HG03575 (cell line): ENCODE measurements at regions not wholly inside any gene's neighbourhood (a gene's known extent, or its start where the extent isn't known, plus 50 kb on each side); places are given as distances from the start of the nearest gene placed in this dataset.

Experiments used
- ATAC-seq: cut with Tn5 transposase; IDR thresholded peaks from one replicate; pipeline ENCODE4 v1.9.1; 2021; ENCODE audit not compliant: unreplicated experiment, insufficient number of reproducible peaks, low FRiP score; ENCODE audit errors: extremely low read depth

GRCh38 chr10:129024046-129024445, 443.0 kb upstream of the MGMT start:
- no peak for ATAC-seq

DNA sequence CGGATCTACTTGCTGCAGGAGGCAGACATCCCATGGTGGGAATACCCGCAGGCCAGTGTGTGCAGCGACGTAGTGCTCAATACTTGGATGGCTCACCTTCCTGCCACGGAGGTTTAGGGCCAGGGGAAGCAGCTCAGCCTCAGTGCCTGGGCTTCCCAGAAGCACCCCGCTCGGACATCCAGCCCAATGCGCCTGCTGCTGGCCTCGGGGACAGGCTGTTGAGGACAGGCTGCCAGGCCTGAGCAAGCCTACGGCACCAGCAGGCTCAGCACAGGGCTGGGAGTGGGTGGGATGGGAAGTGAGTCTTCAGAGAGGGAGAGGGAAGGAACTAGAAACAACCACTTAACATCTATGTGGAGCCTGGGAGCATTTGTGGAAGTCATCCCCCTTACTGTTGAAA, 441.3 kb upstream of the MGMT start:
- no peak for ATAC-seq

DNA sequence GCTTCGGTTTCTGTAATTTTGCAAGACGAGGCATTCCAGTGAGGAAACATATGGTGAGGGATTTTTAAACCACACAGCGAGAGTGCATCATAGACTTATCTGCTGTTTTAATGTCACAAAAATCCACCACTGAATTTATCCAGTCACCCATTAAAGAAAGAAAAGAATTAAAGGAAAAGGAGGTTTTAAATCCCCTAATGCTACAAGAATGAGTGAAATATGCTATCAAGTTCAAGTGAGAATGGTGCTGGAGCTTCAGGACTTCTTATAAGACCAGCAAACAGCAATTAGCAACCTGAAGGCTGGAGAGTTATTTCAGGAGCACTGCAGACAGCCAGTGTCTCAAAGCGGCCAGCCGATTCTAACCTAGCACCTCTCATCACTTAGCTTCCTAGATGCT, 439.1 kb upstream of the MGMT start:
- no peak for ATAC-seq

DNA sequence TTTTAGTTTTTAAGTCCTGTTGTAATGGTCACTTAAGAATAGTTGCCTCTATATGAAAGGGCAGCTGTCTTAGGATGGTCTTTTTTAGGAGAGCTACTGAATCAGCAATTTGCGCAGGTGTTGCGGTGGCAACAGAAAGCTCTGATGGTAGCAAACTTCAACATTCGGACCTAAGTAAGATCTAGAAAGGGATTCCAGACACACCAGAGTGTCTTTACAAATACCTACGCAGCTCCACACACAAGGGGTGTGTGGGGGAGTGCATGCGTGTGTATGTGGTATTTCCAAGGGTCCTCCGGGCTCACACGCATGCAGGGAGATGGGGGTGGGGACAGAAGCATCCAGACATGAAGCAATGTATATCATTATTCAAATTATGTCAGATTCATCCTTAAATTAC, 438.6 kb upstream of the MGMT start:
- no peak for ATAC-seq

DNA sequence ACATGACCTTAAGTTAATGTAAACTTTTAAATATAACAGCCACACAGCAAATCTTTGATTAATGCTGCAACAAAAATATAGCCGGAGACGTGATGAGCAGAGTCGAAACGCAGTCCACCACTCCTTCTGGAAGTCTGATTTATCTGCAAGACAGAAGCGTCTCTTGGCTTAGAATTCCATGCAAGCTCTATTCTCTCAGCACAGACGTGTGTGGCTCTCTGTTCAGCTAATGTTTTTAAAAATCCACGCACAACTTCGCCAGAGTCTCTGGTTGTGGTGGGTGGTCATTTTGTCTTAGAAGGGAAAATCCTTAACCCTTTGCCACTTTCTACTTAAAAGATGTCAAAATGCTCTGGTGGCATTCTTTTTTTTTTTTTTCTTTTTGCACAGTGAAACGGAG, 438.0 kb upstream of the MGMT start:
- ATAC-seq, result no peak

DNA sequence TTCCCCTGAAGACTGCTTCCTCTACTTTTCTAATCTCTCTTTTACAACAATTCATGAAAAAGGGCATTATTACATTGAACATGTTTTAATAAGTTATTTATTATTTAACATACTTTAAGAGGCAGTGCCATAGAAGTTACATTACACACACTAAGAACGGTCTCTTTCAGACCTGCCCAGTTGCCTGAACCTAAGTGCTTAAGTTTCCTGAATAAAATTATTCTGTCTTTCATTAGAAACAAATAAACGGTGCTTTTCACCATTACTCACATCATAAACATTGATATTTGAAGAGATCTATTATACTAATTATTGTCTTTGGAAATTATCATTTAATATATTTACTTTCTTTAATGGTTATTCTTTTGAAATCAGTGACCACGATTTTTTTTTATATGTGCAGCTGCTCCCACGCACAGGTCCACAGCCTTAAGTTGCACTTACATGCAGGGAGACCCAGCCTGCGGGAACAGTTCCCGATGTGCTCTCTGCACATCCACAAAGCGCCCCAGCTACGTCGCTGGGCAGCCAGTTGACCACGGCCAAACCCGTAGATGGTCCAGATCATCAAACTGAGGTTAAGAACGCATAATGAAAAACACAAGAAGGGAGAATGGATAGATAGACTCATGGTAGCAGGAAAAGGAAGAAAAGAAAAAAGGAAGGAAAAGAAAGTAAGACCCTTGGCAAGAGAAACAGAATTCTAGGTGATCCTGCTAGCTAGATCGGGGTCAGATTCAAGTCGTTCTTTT, 437.0 kb upstream of the MGMT start:
- ATAC-seq, result no peak

- ATAC-seq, result no peak
Observed at GRCh38 chr10:129030603-129030895, 436.5 kb upstream of the MGMT start.

DNA sequence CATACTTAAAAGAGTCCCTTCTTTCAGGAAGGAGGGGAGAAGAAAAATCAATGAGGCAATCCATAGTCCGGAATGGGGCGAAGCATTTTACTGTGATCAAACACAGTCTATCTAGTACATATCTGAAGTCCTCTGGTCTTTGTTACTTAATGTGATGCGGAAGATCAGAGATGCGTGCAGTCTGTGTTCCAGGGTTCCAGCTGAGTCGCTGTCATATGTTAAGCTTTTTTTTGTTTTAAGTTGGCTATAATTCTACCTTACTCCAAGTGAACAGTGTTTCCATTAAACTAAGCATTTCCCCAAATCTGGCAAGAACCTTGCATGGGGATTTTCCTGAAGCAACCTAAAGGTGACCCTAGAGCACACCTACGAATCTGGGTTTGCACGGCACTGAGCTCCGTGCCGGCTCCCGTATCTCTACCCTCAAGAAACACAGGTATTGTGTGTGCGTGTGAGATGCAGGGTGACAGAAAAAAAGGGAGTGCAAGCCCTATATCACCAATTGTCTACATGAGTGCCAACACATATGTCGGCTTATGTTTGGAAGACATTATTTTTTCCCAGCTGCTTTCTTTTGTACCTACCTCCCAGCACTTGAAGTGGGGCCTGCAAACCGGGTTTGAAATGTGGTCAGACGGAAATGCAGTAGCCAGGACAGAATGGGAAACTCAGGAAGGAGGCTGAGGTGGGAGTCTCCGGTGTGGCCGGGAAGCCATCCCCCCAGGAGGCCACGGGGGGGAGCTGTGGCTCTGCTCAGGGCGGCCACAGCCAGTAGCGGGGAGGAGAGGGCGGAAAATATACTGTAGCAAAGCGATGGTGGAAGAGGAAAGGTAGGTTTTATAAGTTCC, 435.8 kb upstream of the MGMT start:
- no peak for ATAC-seq

GRCh38 chr10:129031844-129032150, 435.2 kb upstream of the MGMT start:
- ATAC-seq, result no peak

GRCh38 chr10:129032372-129033313, 434.4 kb upstream of the MGMT start:
- ATAC-seq, result no peak

DNA sequence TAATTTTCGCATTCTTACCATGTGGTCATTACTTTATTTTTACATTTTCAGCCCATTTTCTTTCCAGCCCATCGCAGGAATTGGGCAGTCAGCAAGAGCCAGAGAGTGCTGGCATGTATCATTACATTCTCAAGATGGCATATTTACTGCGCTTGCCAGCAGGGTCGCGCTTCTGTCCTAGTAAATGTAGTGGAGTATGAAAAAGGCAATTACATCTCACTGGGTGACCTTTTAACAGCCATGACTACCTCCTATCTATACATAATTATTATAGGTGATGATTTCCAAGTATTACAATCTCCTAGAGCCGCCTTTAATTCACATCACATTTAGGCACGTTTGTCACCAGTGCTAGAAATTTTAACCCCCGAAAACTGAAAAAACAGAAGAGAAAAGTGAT, 433.7 kb upstream of the MGMT start:
- no peak for ATAC-seq

GRCh38 chr10:129033790-129034272, 433.2 kb upstream of the MGMT start:
- ATAC-seq, result no peak

- no peak for ATAC-seq
Observed at GRCh38 chr10:129035052-129035827, 431.8 kb upstream of the MGMT start.

GRCh38 chr10:129038522-129038921, 428.5 kb upstream of the MGMT start:
- no peak for ATAC-seq

DNA sequence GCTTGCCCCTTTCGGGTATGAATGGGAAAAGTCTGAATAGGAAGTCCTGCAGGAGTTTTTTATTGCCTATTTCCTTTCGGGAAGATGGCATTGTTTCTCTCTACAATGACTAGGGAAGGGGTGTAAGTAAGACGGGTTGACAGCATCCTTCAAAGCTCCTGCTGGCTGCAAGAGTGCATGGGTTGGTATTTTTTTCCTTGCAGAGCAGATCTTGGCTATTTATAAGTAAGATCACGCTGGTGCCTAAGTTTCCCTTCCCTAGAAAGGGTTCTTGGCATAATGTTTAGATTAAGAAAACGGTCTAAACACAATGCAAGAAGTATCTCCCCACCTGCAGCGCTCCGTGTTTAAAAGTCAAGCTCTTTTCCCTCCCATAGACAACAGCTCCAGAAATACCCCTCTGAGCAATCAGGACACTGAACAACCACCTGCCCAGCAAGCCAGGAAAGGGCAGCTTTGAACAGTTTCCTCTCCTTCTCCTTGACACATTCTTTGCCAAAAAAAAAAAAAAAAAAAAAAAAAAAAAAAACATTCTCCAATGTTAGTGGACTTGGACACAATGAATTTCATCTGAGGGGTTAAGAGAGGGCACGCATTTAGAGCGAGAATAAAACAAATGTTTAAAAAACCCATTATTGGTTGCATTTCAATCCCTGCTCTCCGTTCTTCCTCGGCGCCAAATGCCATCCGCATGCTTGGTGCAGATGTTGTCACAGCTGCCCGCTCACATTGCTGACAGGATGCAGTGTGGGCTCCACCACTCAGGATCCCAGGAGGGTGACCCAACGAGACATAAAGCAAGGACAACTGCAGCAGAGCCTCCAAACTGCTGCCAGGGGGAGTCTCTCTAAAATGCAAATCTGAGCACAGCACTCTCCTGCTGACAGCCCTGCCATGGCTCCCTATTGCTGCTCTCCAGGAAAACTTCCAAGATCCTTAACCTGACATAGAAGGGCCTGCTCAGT, 427.4 kb upstream of the MGMT start:
- ATAC-seq, result no peak

DNA sequence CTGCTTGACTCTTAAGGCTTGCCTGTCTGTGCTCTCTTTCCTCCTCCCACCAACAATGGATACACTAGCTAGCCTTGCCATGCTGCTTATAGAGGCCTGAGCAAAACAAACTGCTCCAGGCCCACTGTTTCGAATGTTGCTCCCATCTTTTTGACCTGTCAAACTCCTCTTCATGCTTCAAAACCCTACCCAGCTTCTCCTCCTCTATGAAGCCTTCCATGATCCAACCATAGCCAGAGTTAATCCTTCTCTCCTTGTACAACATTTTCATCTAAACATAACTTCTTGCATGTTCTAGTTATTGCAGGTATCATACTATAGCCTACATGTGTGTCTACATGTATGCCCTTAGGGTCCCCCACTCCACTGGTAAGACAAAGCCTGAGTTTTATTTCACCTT, 426.7 kb upstream of the MGMT start:
- ATAC-seq, result no peak

DNA sequence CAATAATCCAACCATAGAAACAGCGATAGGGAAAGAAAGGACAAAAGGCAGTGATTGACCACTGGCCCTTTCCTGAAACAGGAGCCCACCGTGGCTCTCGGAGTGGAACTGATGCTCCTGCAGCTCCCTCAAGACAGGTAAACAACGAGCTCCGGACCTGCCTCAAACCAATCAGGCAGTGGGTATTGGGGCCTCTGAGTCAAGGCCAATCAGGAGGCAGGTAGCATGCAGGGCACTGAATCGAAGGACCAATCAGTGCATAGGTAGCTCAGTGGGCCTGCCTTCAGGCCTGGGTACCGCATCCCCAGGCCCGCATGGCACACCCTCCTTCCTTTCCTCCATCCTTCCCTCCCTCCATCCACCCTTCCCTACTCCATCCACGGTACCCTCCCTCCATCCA, 425.1 kb upstream of the MGMT start:
- ATAC-seq, result no peak
